Spleen (tissue), 7 donors: ENCODE measurements at regions not wholly inside any gene's neighbourhood (a gene's known extent, or its start where the extent isn't known, plus 50 kb on each side); places are given as distances from the start of the nearest gene placed in this dataset.

Source experiments
- CTCF ChIP-seq, 11 experiments: fragments of 200-600 bp in 7 of 11; fragments of 450-650 bp in 4 of 11; sonication (generic) in 4 of 11; IDR thresholded peaks in 8 of 11; conservative IDR thresholded peaks in 3 of 11; 1 replicate in 7 of 11; 2 replicates in 4 of 11; pipeline versions ENCODE4 v1.4.0 to v1.8.0; 2016 to 2021; ENCODE audit warnings: antibody characterized with exemption in 11 of 11, inconsistent platforms in 4 of 11, mild to moderate bottlenecking in 1 of 11
- POLR2A ChIP-seq, 3 donors: fragments of 450-650 bp; IDR thresholded peaks; one replicate each; pipeline ENCODE4 v1.5.1; 2017; ENCODE audit warnings: antibody characterized with exemption in 3 of 3, mild to moderate bottlenecking in 1 of 3
- donor health status: DM: no; HTN: no; CAD: no; lungs with moderate emphysema.
- donor health status: DM: no; HTN: no; CAD: no.
- donor health status: DM: no; HTN: no; CAD: no.

- TF ChIP-seq CTCF (IDR thresholded peaks at IDR 0.05 in 8 of 11, conservative IDR thresholded peaks at IDR 0.05 in 3 of 11) = no peak
- no peak for TF ChIP-seq POLR2A (IDR thresholded peaks at IDR 0.05)
These were observed 617.2 kb downstream of the CDH18 start for GRCh38 chr5:19370655-19371386.
